Mesothelial cell of epicardium (in vitro differentiated cells): ENCODE measurements at regions not wholly inside any gene's neighbourhood (a gene's known extent, or its start where the extent isn't known, plus 50 kb on each side); places are given as distances from the start of the nearest gene placed in this dataset.

Source experiments
- DNase-seq, 2 experiments: peaks; one replicate each; pipeline ENCODE4 v3.0.0; 2021; ENCODE audit warnings: low spot score in 2 of 2; ENCODE audit not compliant: unreplicated experiment in 2 of 2
- H3K27ac Mint-ChIP-seq: 2 replicates; pipeline ENCODE4 v1.8.0; 2021; ENCODE audit warnings: mixed read lengths
- H3K27me3 Mint-ChIP-seq: 2 replicates; pipeline ENCODE4 v1.8.0; 2021; ENCODE audit warnings: low read depth, mixed read lengths
- H3K36me3 Mint-ChIP-seq: 2 replicates; pipeline ENCODE4 v1.8.0; 2021; ENCODE audit warnings: mixed read lengths
- H3K4me1 Mint-ChIP-seq: 2 replicates; pipeline ENCODE4 v1.8.0; 2021; ENCODE audit warnings: mixed read lengths
- H3K4me3 Mint-ChIP-seq: 2 replicates; pipeline ENCODE4 v1.8.0; 2021; ENCODE audit warnings: mild to moderate bottlenecking, moderate library complexity, mixed read lengths
- H3K9me3 Mint-ChIP-seq: 2 replicates; pipeline ENCODE4 v1.8.0; 2021; ENCODE audit warnings: mixed read lengths
- TF ChIP-seq, protein P1 (sequence below): fragments of 200-600 bp; sonication (generic); IDR thresholded peaks from one replicate; pipeline ENCODE4 v1.5.0; 2021; ENCODE audit warnings: antibody characterized with exemption; ENCODE audit not compliant: unreplicated experiment

DNA sequence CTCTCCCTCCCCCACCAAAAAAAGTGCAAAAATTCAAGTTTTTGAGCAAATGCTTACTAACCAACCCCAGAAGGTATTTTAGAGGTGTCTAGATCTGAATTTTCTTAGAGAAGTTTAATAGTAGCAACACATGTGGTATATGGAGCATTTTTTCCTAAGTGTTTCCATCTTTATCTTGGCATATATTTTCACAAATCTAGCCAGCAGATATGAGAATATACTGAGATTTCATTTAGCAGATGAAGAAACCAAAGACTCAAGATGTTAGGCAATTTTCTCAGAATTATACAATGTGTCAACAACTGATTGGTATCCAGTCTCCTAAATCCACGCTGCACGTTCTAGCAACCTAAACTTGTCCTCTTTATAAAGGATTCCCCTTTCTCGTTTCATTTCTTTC, 245.5 kb upstream of the CXXC4 start:
- H3K9me3 Mint-ChIP-seq, result no peaks in the 10 kb centered on the region
- DNase-seq, result no peak
- H3K27ac Mint-ChIP-seq, result no peak overlapping the region
- TF ChIP-seq, protein P1, sequence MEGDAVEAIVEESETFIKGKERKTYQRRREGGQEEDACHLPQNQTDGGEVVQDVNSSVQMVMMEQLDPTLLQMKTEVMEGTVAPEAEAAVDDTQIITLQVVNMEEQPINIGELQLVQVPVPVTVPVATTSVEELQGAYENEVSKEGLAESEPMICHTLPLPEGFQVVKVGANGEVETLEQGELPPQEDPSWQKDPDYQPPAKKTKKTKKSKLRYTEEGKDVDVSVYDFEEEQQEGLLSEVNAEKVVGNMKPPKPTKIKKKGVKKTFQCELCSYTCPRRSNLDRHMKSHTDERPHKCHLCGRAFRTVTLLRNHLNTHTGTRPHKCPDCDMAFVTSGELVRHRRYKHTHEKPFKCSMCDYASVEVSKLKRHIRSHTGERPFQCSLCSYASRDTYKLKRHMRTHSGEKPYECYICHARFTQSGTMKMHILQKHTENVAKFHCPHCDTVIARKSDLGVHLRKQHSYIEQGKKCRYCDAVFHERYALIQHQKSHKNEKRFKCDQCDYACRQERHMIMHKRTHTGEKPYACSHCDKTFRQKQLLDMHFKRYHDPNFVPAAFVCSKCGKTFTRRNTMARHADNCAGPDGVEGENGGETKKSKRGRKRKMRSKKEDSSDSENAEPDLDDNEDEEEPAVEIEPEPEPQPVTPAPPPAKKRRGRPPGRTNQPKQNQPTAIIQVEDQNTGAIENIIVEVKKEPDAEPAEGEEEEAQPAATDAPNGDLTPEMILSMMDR, result no peak
- H3K4me1 Mint-ChIP-seq, result peaks cover 8% of the 10 kb centered on the region
- H3K4me3 Mint-ChIP-seq, result no peak overlapping the region
- no peaks in the 10 kb centered on the region for H3K36me3 Mint-ChIP-seq
- peaks cover 41% of the 10 kb centered on the region for H3K27me3 Mint-ChIP-seq

DNA sequence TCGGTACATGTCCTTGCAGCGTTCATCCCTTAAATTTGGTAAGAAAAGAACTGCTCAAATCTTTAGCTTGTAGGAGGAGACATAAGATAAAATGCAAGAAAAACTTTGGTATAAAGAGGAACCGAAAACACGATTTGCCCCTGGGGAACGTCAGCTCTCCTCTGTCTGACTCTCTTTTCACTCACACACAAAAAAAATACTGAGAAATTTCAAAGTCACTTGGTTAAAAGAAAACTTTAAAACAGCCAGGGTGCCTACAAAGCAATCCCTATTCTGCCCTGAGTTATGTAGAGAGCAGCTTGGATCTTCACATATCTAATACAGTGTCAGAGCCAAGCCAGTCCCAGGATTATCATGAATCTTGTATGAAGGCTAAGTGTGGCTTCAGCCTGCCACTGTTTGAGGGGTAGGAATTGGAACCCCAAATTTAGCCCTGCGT, 248.5 kb upstream of the CXXC4 start:
- H3K4me3 Mint-ChIP-seq, result no peak overlapping the region
- H3K36me3 Mint-ChIP-seq, result no peaks in the 10 kb centered on the region
- TF ChIP-seq, protein P1, result no peak
- H3K27ac Mint-ChIP-seq, result no peak overlapping the region
- no peak for DNase-seq
- peaks cover 34% of the 10 kb centered on the region for H3K27me3 Mint-ChIP-seq
- no peaks in the 10 kb centered on the region for H3K4me1 Mint-ChIP-seq
- H3K9me3 Mint-ChIP-seq, result no peaks in the 10 kb centered on the region

DNA sequence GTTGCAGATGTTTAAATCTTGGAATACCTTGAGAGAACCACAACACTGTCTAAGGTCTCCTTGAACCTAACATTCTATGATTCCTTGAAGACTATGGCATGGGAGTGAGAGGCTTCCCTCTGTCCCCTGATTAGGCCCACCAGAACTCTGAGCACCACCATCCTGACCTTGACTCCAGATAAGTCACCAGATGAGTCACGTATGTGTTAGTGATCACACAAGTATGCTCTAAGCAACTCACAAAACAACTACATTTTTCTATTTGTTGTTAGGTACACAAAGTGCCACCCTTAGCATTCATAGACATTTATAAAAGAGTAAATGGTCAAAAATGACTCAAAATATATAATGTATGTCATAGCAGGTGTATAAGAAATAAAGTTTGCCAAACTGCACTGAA, 252.9 kb upstream of the CXXC4 start:
- no peaks in the 10 kb centered on the region for H3K4me1 Mint-ChIP-seq
- peaks cover 4% of the 10 kb centered on the region for H3K27me3 Mint-ChIP-seq
- no peak overlapping the region for H3K4me3 Mint-ChIP-seq
- TF ChIP-seq, protein P1, result no peak
- no peaks in the 10 kb centered on the region for H3K36me3 Mint-ChIP-seq
- H3K27ac Mint-ChIP-seq, result no peak overlapping the region
- no peak for DNase-seq
- no peaks in the 10 kb centered on the region for H3K9me3 Mint-ChIP-seq

- TF ChIP-seq, protein P1, result no peak
- Mint-ChIP-seq H3K36me3 (no peaks in the 10 kb centered on the region), H3K4me3 (no peak overlapping the region), H3K4me1 (no peaks in the 10 kb centered on the region), H3K9me3 (peaks cover 2% of the 10 kb centered on the region), H3K27me3 (no peaks in the 10 kb centered on the region), H3K27ac (no peak overlapping the region)
- DNase-seq, result no peak
Observed at GRCh38 chr4:104749062-104749461, 254.4 kb upstream of the CXXC4 start.

GRCh38 chr4:104750008-104750407, 255.3 kb upstream of the CXXC4 start:
- TF ChIP-seq, protein P1, result no peak
- no peak overlapping the region for H3K4me3 Mint-ChIP-seq
- no peak for DNase-seq
- no peaks in the 10 kb centered on the region for H3K27me3 Mint-ChIP-seq
- H3K4me1 Mint-ChIP-seq, result no peaks in the 10 kb centered on the region
- peaks cover 5% of the 10 kb centered on the region for H3K9me3 Mint-ChIP-seq
- no peak overlapping the region for H3K27ac Mint-ChIP-seq
- H3K36me3 Mint-ChIP-seq, result no peaks in the 10 kb centered on the region

DNA sequence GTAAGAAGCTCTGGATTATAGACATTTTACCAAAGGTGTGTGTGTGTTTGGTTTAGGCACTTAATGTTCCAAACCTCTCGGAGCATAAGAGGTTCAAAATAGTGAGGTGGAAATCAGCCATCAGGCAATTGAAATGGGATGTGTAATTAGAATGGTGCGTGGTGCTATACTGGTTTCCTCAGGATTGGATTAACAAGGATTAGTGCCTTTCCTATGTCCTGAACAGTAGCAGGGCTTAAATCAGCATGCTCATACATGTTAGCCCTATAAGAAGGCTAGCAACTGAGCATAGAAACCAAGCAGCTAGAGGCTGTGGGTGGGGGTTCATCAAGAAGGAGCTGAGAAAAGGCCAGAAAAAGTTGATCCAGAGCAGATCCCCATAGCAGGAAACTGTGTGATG, 256.8 kb upstream of the CXXC4 start:
- TF ChIP-seq, protein P1, result no peak
- Mint-ChIP-seq H3K27ac (no peak overlapping the region), H3K9me3 (peaks cover 12% of the 10 kb centered on the region), H3K36me3 (no peaks in the 10 kb centered on the region), H3K27me3 (peaks cover 2% of the 10 kb centered on the region), H3K4me3 (no peak overlapping the region), H3K4me1 (no peaks in the 10 kb centered on the region)
- no peak for DNase-seq
